Thoracic aorta (tissue), 2 donors: ENCODE measurements at regions not wholly inside any gene's neighbourhood (a gene's known extent, or its start where the extent isn't known, plus 50 kb on each side); places are given as distances from the start of the nearest gene placed in this dataset.

Experiments used
- ATAC-seq: fragments of 150-250 bp; one replicate; pipeline ENCODE4 v1.8.0; 2017; ENCODE audit warnings: low read depth; ENCODE audit not compliant: insufficient number of reproducible peaks, low FRiP score
- DNase-seq: peaks from one replicate; pipeline ENCODE4 v3.0.0-alpha.2; 2020; ENCODE audit warnings: low spot score
- H3K27ac ChIP-seq, 2 donors: fragments of 200-600 bp; sonication (generic); 1 replicate in 1 of 2; 2 replicates in 1 of 2; pipeline ENCODE4 v1.5.1; 2016; ENCODE audit warnings: mild to moderate bottlenecking in 2 of 2, moderate library complexity in 2 of 2
- H3K27me3 ChIP-seq: fragments of 200-600 bp; sonication (generic); replicated peaks from 2 replicates; pipeline ENCODE4 v1.6.0; 2016; ENCODE audit warnings: mild to moderate bottlenecking; ENCODE audit not compliant: insufficient read depth
- H3K36me3 ChIP-seq: fragments of 200-600 bp; sonication (generic); one replicate; pipeline ENCODE4 v1.5.1; 2016
- H3K4me1 ChIP-seq, 2 donors: fragments of 200-600 bp; sonication (generic); 1 replicate in 1 of 2; 2 replicates in 1 of 2; pipeline versions ENCODE4 v1.5.1 to v1.6.0; 2016; ENCODE audit warnings: low read depth in 2 of 2, mild to moderate bottlenecking in 1 of 2; ENCODE audit not compliant: control insufficient read depth in 1 of 2
- H3K4me3 ChIP-seq: fragments of 200-600 bp; sonication (generic); 2 replicates; pipeline ENCODE4 v1.5.1; 2016; ENCODE audit warnings: mild to moderate bottlenecking
- H3K9me3 ChIP-seq: fragments of 200-600 bp; sonication (generic); 2 replicates; pipeline ENCODE4 v1.5.1; 2016
- CTCF ChIP-seq: fragments of 200-600 bp; sonication (generic); IDR thresholded peaks from one replicate; pipeline ENCODE4 v1.5.1; 2019; ENCODE audit warnings: antibody characterized with exemption

DNA sequence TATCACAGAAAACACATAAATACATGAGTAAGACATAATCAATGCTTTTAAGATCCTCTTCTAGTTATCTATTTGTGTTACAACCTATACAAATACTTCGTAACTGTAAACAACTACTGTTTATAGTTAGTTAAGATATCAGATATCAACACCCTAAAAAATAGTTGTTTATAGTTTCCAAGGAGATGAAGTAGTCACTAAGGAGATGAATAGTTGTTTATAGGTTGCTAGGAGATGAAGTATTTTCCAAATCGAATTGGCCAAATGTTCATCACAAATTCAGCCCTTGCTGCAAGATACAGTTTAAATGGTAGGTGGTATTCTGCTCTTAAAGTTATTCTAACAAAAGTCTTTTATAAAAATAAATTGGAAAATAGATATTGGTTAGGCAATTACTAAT is 618.2 kb upstream of the PCDH10 start:
- Histone ChIP-seq H3K4me1 (no peaks in the 10 kb centered on the region), H3K36me3 (no peaks in the 10 kb centered on the region), H3K4me3 (no peak overlapping the region), H3K27ac (no peak overlapping the region), H3K9me3 (no peaks in the 10 kb centered on the region), H3K27me3 (no peaks in the 10 kb centered on the region)
- ATAC-seq (no peak), DNase-seq (no peak)
- TF ChIP-seq CTCF: no peak

DNA sequence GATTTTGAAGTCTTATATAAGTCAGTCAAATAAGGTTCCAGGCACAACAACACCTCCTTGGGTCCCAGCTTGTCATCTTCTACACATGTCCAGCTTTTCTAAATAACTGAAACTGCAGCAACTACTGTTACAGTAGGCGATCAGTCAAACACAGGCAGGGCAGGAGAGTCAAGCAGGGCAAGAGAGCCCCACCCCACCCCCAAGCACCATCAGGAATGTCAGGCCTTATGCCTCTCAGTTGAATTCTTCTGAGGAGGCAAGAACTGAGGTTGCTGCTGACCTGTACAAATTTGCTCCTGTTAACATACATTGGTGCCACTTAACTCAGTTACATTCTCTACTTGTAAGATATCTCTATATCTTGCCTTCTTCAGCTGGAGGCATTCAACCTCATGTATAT is 608.8 kb upstream of the PCDH10 start:
- DNase-seq: no peak
- Histone ChIP-seq H3K4me3 (no peak overlapping the region), H3K36me3 (no peaks in the 10 kb centered on the region), H3K4me1 (no peaks in the 10 kb centered on the region), H3K27me3 (no peaks in the 10 kb centered on the region), H3K27ac (no peak overlapping the region), H3K9me3 (no peaks in the 10 kb centered on the region)
- TF ChIP-seq CTCF: no peak
- ATAC-seq: no peak

DNA sequence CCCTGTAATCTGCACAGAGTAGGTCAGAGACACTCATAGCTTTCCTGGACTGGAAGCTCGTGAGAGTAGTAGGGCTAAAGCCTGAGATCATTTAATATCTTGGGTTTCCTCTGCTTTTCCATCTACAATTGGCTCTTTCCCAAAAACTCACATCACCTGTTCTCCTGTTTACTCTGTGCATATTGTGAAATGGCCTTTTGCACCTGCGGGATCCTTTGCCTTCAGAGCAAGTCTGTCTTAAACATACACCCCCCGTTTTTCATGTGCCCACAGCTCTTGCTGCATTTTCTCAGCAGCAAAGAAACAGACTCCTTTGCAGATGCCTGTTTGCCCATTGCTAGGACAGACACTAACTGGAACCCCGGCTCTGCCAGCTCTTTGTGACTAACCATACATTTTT is 608.3 kb upstream of the PCDH10 start:
- Histone ChIP-seq H3K4me1 (no peaks in the 10 kb centered on the region), H3K27me3 (no peaks in the 10 kb centered on the region), H3K36me3 (no peaks in the 10 kb centered on the region), H3K4me3 (no peak overlapping the region), H3K27ac (no peak overlapping the region), H3K9me3 (no peaks in the 10 kb centered on the region)
- ATAC-seq: no peak
- DNase-seq: no peak
- no peak for TF ChIP-seq CTCF

DNA sequence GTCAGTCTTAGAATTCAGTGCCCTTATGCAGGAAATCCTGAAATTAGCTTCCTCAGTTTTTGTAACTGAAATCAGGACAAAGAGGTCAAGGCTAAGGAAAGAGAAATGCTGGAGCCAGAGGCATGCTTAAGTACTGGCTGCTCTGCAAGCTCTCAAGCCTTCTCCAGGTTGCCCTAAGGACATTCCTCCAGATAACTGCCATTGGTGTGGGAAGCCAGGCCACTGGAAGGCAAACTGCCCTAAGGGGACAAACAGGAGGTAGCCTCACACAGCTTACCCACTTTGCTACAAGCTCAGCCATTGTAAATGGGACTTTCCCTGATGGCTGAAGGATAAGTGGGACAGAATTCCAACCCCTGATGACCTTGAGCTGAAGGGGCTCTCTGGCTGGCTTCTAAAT is 606.9 kb upstream of the PCDH10 start:
- no peak overlapping the region for H3K4me3 ChIP-seq
- TF ChIP-seq CTCF: no peak
- no peaks in the 10 kb centered on the region for H3K27me3 ChIP-seq
- H3K9me3 ChIP-seq: no peaks in the 10 kb centered on the region
- H3K27ac ChIP-seq: no peak overlapping the region
- DNase-seq: no peak
- H3K4me1 ChIP-seq: no peaks in the 10 kb centered on the region
- ATAC-seq: no peak
- no peaks in the 10 kb centered on the region for H3K36me3 ChIP-seq

- Histone ChIP-seq H3K27me3 (no peaks in the 10 kb centered on the region), H3K9me3 (no peaks in the 10 kb centered on the region), H3K36me3 (no peaks in the 10 kb centered on the region), H3K4me1 (no peaks in the 10 kb centered on the region), H3K27ac (no peak overlapping the region), H3K4me3 (no peak overlapping the region)
- ATAC-seq: no peak
- TF ChIP-seq CTCF: no peak
- DNase-seq: no peak
Measured at GRCh38 chr4:132548463-132548862, 600.6 kb upstream of the PCDH10 start.
